AG10803 (cell line): ENCODE measurements at regions not wholly inside any gene's neighbourhood (a gene's known extent, or its start where the extent isn't known, plus 50 kb on each side); places are given as distances from the start of the nearest gene placed in this dataset.
A peak's percentile ranks its signal among the peaks of the same experiment; 100 is the strongest.

Source experiments
- DNase-seq: peaks from one replicate; pipeline ENCODE4 v3.0.0; 2010; ENCODE audit warnings: low read depth
- H3K4me3 ChIP-seq: 2 replicates; pipeline ENCODE4 v1.5.1; 2011; ENCODE audit warnings: mild to moderate bottlenecking, low read length, control low read depth
- TF ChIP-seq, protein P1 (sequence below): conservative IDR thresholded peaks from 2 replicates; pipeline ENCODE4 v1.5.1; 2011; ENCODE audit warnings: mild to moderate bottlenecking, low read length, control low read depth, inconsistent platforms

DNA sequence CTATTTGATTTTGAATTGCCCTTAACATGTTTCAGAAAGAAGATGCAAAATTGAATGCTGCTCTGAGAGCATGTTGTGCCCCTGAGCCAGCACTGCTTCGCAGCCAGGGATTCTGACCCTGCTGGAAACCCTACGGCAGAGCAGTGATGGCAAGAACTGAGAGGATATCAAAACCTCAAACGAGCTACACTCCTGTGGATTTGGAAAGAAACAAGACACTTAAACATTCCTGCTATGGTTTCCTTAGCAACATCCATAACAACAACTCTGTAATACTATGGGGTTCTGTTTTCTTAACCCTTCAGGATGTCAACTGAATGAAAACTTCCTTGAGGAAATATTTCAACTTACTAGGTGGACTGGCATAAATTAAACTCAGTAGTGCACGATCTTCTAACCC, 649.1 kb downstream of the NYAP2 start:
- peak; percentile 62 for DNase-seq
- H3K4me3 ChIP-seq: no peak overlapping the region
- TF ChIP-seq, protein P1, sequence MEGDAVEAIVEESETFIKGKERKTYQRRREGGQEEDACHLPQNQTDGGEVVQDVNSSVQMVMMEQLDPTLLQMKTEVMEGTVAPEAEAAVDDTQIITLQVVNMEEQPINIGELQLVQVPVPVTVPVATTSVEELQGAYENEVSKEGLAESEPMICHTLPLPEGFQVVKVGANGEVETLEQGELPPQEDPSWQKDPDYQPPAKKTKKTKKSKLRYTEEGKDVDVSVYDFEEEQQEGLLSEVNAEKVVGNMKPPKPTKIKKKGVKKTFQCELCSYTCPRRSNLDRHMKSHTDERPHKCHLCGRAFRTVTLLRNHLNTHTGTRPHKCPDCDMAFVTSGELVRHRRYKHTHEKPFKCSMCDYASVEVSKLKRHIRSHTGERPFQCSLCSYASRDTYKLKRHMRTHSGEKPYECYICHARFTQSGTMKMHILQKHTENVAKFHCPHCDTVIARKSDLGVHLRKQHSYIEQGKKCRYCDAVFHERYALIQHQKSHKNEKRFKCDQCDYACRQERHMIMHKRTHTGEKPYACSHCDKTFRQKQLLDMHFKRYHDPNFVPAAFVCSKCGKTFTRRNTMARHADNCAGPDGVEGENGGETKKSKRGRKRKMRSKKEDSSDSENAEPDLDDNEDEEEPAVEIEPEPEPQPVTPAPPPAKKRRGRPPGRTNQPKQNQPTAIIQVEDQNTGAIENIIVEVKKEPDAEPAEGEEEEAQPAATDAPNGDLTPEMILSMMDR: no peak

- TF ChIP-seq, protein P1: no peak
- DNase-seq: no peak
- no peak overlapping the region for H3K4me3 ChIP-seq
These were observed 645.6 kb downstream of the NYAP2 start for GRCh38 chr2:226045080-226045479.

GRCh38 chr2:226040344-226040900, 640.9 kb downstream of the NYAP2 start:
- TF ChIP-seq, protein P1: no peak
- DNase-seq: no peak
- no peak overlapping the region for H3K4me3 ChIP-seq

DNA sequence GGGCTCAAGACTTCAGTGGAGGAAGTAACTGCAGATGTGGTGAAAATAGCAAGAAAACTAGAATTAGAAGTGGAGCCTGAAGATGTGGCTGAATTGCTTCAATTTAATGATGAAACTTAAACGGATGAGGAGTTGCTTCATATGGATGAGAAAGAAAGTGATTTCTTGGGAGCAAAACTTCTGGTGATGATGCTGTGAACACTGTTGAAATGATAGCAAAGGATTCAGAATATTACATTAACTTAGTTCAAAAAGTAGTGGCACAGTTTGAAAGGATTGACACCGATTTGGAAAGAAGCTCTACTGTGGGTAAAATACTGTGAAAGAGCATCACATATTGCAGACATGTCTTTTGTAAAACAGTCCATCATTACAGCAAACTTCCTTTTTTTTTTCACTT, 638.0 kb downstream of the NYAP2 start:
- no peak for DNase-seq
- H3K4me3 ChIP-seq: no peak overlapping the region
- TF ChIP-seq, protein P1: no peak

GRCh38 chr2:226031647-226032501, 632.4 kb downstream of the NYAP2 start:
- H3K4me3 ChIP-seq: peak overlapping the region; percentile 68
- TF ChIP-seq, protein P1: no peak
- peak; percentile 65 for DNase-seq

DNA sequence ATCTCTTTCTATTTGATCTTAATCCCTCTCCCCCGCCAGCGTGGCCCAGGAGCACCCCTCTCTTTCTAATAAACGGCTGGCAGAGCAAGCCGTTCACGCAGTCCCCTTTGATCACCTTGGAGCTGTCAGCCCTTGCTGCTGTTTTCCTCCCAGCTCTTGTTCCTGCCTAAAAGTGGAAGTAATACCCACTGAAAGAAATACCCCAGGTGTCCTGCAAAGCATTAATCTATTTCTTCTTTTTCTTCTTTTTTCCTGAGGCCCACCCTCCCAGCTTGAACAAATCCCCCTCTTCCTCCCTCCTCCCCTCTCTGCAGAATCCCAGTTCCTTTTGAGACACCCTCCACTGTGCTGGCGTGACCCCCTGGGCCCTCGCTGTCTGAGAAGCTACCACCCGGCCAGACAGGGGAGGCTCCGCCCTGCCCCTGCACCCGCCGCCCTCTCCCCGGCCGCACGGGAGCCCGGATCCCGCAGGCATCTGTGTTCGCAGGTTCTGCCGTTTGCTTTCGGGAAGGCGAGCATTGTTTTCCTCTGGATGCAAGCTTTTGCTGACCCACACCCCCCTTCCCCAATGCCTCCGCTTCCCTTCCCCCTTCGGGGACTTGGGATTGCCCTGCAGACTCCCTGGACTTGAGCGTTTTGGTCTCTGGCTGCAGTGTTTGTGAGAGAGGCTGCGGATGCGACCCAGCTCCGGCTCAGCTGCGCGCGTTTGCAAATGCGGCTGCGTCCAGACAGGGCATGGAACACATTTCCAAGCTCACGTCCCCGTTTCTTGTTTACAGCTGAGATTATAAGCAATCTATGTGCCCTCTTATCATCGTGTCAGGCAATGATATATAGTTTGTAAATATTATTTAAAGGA, 631.5 kb downstream of the NYAP2 start:
- TF ChIP-seq, protein P1: no peak
- DNase-seq: peak; percentile 59
- H3K4me3 ChIP-seq: peak overlapping the region; percentile 68
